Retina (tissue), 1 donor: ENCODE measurements at regions not wholly inside any gene's neighbourhood (a gene's known extent, or its start where the extent isn't known, plus 50 kb on each side); places are given as distances from the start of the nearest gene placed in this dataset.

Experiments
- DNase-seq: peaks from one replicate; pipeline ENCODE4 v3.0.0-alpha.2; 2016

DNA sequence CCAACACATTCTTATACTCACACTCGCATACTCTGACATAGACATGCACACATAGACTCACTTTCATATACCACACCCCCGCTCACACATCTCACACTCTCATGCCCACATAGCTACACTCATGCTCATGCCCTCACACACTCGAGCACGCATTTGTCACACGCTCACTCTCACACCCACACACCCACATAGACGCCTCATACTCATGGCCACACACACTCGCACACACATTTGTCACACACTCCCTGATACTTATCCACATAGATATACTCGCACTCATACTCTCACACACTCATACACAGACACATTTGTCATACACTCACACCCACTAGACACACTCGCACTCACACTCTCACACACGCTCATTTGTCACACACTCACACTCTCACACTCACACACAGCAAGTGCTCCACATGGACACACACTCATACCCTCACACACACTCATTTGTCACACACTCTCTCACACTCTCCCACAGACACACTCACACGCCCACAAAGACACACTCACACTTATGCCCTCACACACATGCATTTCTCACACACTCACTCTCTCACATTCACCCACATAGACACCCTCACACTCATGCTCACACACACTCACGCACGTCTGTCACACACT, 50.9 kb downstream of the TNP1 start:
- no peak for DNase-seq

- no peak for DNase-seq
These were observed 52.0 kb downstream of the TNP1 start for GRCh38 chr2:216807857-216808272.

GRCh38 chr2:216804357-216805350, 55.2 kb downstream of the TNP1 start:
- DNase-seq: no peak

- DNase-seq: no peak
These were observed 56.1 kb downstream of the TNP1 start for GRCh38 chr2:216803791-216804190.

DNA sequence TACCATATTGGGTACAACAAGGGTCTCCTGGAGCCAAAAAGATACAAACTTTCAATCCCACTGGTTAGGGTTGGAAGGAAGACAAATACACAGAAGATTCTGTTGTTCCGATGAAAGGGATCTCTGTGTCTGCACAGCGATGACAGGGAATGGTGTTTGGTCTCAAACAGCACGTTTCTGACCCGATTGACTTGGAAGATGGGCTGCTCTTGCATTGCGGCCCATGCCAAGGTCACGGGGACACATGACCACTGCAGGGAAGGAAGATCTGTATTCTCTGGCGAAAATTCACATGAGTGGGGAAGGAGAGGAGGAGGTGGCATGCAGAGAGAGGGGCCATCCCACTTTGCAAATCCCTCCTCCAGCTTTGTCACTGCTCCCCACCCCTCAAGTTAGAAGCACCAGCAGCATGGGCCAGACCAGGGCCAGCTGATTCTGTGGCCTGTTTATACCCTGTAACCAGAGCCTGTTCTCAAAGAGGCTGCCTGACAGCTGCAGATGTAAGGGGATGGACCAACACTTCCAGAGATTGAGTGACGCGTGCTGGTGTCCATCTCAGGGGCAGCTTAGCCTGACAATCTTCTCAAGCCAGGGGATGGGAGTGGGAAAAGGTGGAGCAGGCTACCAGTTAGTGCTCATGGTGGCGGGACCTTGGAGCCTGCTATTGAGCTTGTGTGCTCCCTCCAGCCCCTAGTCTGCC, 57.2 kb downstream of the TNP1 start:
- DNase-seq: no peak

GRCh38 chr2:216800836-216801235, 59.0 kb downstream of the TNP1 start:
- no peak for DNase-seq

GRCh38 chr2:216799873-216800431, 59.9 kb downstream of the TNP1 start:
- DNase-seq: no peak

- no peak for DNase-seq
These were observed 63.6 kb downstream of the TNP1 start for GRCh38 chr2:216796115-216796840.

DNA sequence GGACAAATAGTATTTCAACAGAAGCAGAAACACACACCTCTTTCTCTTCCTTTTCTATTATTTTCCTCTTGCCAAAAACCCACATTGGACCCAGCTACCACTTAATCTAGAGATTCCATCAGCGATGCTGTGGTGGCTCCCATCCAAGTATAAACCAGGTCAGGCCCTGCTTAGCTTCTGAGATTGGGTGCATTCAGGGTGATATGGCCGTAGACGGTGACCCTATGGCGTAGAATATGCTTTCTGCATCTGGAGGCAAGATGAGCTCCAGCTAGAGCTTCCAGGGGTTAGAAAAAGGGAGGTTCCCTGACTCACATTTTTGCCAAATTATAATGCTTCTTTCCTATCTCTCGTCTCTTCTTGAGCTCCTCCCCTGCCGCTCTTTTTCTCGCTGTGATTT, 66.5 kb downstream of the TNP1 start:
- no peak for DNase-seq

- DNase-seq: peak; percentile 35
These were observed 67.4 kb downstream of the TNP1 start for GRCh38 chr2:216792222-216793021.

DNA sequence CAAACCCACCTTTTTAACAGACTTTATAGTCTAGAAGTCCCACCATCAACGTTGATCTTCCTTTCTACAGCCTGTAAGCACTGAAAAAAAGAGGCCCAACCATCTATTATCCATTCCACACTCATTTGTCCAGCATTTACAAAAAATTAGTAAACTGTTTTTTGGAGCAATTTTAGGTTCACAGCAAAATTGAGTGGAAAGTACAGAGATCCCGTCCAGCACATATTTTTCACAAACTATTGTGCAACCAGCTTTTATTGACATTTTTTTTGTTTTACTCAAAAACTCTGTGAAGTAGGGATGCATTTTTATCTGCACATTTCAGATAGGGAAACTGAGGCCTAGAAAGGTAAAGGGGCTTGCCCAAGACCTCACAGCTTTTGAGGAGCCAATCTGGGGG, 68.6 kb downstream of the TNP1 start:
- DNase-seq: no peak

- no peak for DNase-seq
These were observed 70.8 kb downstream of the TNP1 start for GRCh38 chr2:216789081-216789480.

GRCh38 chr2:216787851-216788540, 71.9 kb downstream of the TNP1 start:
- no peak for DNase-seq

DNA sequence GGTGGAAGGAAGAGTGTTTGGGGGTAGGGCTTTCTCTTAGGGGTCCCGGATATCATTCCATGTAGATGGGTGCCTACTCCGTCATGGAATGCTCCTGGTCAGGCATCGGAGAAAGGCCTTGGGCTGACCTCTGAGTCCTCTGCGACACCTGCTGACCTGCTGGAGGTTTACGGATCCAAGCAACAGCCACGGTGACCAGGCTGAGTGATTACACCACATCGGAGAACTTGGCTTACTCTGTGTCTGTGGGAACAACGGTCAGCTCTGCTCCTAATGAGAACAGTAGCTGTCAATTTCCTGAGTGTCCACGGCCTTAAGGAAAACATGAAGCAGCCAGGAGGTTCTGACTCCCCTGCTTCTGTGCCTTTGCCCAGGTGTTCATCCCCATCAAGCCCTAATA, 73.2 kb downstream of the TNP1 start:
- no peak for DNase-seq

DNA sequence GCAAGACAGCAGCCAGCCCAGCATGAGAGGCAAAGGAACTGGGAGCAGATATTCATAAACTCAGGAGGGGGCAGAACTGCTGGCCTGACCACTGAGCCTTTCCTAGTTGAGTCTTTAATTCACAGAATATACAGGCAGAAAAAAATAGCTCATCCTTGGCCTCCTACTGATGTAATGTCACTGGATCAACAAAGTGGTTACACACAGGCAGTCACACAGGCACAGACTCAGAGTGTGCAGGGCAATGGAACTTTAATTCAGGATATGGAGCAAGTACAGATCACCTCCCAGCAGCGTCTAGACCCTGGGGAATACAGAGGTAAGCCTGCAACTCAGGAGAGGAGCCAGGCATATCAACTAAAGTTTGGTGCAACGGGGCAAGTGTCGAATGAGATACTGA, 75.4 kb downstream of the TNP1 start:
- DNase-seq: no peak

DNA sequence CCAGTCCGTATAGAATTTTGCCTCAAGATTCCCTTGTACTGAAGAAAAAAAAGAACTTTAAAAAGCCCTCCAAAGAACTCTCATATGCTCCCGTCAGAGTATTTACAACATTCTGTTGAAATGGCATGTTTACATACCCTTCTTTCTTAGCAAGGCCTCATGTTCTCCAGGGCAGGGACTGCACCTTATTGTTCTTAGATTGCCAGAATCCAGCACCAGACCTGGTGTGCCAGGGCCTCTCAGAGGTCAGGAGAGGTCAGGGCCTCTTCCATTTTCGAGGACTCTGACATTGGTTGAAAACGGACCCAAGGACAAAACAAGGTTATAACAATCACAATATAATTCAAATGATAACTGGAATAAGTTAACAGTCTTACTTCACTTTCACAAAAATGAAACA, 78.2 kb downstream of the TNP1 start:
- DNase-seq: no peak

- DNase-seq: no peak
These were observed 79.0 kb downstream of the TNP1 start for GRCh38 chr2:216780843-216781242.

GRCh38 chr2:216777637-216778273, 82.1 kb downstream of the TNP1 start:
- no peak for DNase-seq

DNA sequence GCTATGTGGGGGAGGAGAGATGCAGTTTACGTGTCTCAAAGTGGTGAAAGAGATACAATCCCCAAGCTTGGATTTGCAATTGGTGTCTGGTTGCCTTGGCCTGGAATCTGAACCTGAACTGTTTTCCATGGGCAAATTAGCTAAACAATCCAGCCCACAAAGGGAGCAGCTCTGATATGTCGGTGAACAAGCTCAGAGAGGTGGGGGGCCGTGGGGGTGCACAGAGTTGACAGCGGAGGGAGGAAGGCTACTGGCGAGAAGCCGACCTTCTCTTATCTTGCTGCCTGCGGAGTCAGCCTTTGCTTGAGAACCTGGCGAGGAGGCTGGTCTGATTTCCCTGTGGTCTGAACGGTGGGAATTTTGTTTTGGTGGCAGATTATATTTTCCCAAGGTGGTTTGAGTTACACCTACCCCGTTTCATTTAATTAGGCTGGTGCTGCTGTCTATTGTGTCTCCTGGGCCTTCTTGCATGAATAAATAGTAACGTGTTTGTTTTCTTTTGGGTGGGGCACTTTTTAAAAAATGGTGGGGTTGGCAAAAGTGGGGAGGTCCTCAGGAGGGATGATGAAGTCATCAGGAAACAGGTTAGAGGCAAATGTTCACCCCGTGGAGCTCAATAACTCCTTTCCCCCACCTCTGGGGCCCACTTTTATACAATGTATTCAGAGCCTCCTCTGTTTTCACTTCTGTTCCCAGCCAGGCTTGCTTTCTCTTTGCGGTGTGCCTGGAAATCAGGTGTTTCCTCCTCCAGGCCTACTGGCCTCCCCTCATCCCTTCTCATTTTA, 80.9 kb upstream of the IGFBP5 start:
- no peak for DNase-seq

DNA sequence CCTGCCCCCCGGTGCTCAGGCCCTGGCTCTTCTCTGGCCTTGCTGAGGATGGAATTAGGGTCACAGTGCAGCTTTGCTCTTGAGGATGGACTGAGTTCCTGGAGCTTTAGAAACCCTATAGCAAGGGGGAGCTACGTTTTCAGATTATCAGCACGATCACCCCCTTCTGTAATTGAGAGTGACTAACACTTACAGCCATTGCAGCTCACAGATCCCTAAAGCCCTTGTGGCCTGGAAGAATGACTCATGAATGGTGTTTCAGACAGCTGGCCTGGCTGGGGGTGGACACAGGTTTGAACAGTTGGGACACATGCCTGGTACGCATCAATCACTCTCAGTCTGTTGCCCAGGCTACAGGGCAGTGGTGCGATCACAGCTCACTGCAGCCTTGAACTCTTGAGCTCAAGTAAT, 79.7 kb upstream of the IGFBP5 start:
- DNase-seq: no peak
